Karpas-422 (cell line): ENCODE measurements at regions not wholly inside any gene's neighbourhood (a gene's known extent, or its start where the extent isn't known, plus 50 kb on each side); places are given as distances from the start of the nearest gene placed in this dataset.

ENCODE experiments used
- DNase-seq: peaks from one replicate; pipeline ENCODE4 v3.0.0-alpha.2; 2015
- H2AFZ ChIP-seq: fragments of 200-600 bp; sonication (generic); 2 replicates; pipeline ENCODE4 v1.6.1; 2014; ENCODE audit warnings: antibody characterized with exemption, low read length, mixed read lengths
- H3K27ac ChIP-seq: fragments of 200-600 bp; sonication (generic); 2 replicates; pipeline ENCODE4 v1.5.1; 2014; ENCODE audit warnings: mild to moderate bottlenecking, low read length, moderate library complexity
- H3K27me3 ChIP-seq: fragments of 200-600 bp; sonication (generic); 2 replicates; pipeline ENCODE4 v1.6.1; 2014; ENCODE audit warnings: low read length, mixed read lengths
- H3K36me3 ChIP-seq: fragments of 200-600 bp; sonication (generic); 2 replicates; pipeline ENCODE4 v1.6.1; 2014; ENCODE audit warnings: low read length, mixed read lengths; ENCODE audit not compliant: insufficient read depth
- H3K4me1 ChIP-seq: fragments of 200-600 bp; sonication (generic); 2 replicates; pipeline ENCODE4 v1.6.1; 2014; ENCODE audit warnings: mild to moderate bottlenecking, low read length, mixed read lengths
- H3K4me2 ChIP-seq: fragments of 200-600 bp; sonication (generic); 2 replicates; pipeline ENCODE4 v1.6.1; 2014; ENCODE audit warnings: low read length, low read depth, mild to moderate bottlenecking; ENCODE audit not compliant: poor library complexity, severe bottlenecking
- H3K4me3 ChIP-seq: fragments of 200-600 bp; sonication (generic); 2 replicates; pipeline ENCODE4 v1.5.1; 2014; ENCODE audit warnings: mild to moderate bottlenecking, antibody characterized with exemption, low read length, mixed read lengths
- H3K79me2 ChIP-seq: fragments of 200-600 bp; sonication (generic); 2 replicates; pipeline ENCODE4 v1.6.1; 2014; ENCODE audit warnings: mild to moderate bottlenecking, low read length, mixed read lengths
- H3K9ac ChIP-seq: fragments of 200-600 bp; sonication (generic); 2 replicates; pipeline ENCODE4 v1.6.0; 2014; ENCODE audit warnings: low read length
- H3K9me2 ChIP-seq: fragments of 200-600 bp; sonication (generic), shearing (Covaris generic); replicated peaks from 2 replicates; pipeline ENCODE4 v1.6.0; 2014; ENCODE audit warnings: mild to moderate bottlenecking, low read length, moderate library complexity; ENCODE audit not compliant: insufficient read depth
- H3K9me3 ChIP-seq: fragments of 300-700, 200-600 bp; sonication (generic); 2 replicates; pipeline ENCODE4 v1.6.1; 2014; ENCODE audit warnings: low read length, mixed read lengths
- H4K20me1 ChIP-seq: fragments of 200-600 bp; sonication (generic); 2 replicates; pipeline ENCODE4 v1.6.1; 2014; ENCODE audit warnings: mild to moderate bottlenecking, antibody characterized with exemption, low read length, low read depth; ENCODE audit not compliant: insufficient read depth

DNA sequence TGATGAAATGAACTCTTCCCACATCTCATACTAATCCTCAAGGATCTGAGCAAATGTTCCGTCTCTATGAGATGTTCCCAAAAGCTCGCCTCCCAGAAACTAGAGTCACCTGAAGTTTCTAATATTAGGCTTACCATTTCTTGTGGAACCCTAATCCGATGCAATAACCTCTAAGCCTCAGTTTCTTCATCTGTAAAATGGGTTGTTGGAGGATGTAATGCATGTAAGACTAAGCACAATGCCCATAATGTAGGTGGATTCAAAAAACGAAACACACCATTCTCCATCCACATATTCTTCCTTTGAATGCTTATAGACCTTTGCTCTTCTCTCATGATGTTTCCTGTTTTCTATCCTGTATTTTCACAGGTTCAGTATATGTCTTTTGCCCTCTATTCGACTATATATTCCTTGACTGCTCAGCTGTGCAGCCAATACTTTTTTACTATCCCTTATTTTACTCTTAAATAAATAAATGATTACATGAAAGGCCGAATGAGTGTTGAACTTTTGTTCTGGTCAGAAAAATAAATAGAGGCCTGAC lies 307.3 kb upstream of the G2E3 start:
- no peaks in the 10 kb centered on the region for H3K4me1 ChIP-seq
- no peaks in the 10 kb centered on the region for H3K27me3 ChIP-seq
- H3K4me3 ChIP-seq, result no peak overlapping the region
- H3K36me3 ChIP-seq, result no peaks in the 10 kb centered on the region
- no peak overlapping the region for H3K27ac ChIP-seq
- no peak overlapping the region for H3K4me2 ChIP-seq
- no peak overlapping the region for H3K9ac ChIP-seq
- no peaks in the 10 kb centered on the region for H3K79me2 ChIP-seq
- H3K9me2 ChIP-seq, result no peaks in the 10 kb centered on the region
- DNase-seq, result no peak
- H4K20me1 ChIP-seq, result no peaks in the 10 kb centered on the region
- no peak overlapping the region for H2AFZ ChIP-seq
- H3K9me3 ChIP-seq, result no peaks in the 10 kb centered on the region

DNA sequence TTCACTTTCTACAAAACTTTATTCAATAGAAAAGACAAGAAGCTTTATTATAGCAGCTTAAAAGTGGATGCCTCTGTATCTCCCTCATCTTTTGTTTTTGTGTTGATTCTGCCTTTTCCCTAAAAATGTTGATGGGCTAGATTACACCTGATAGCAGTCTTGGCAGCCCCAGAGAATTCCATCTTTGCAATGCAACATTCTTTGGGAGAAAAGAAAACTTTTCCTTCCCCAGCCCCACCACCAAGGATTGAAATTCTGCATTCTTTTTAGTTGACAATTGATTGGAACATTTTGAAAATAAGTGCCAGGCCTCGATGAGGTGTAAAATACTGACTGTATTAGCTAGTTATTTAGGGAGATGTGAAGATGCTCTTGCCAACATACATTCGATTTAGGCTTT lies 306.8 kb upstream of the G2E3 start:
- H3K27ac ChIP-seq, result no peak overlapping the region
- H3K79me2 ChIP-seq, result no peaks in the 10 kb centered on the region
- no peaks in the 10 kb centered on the region for H3K4me1 ChIP-seq
- no peak overlapping the region for H3K9ac ChIP-seq
- H2AFZ ChIP-seq, result no peak overlapping the region
- no peaks in the 10 kb centered on the region for H3K36me3 ChIP-seq
- H3K4me3 ChIP-seq, result no peak overlapping the region
- no peaks in the 10 kb centered on the region for H3K27me3 ChIP-seq
- H3K9me3 ChIP-seq, result no peaks in the 10 kb centered on the region
- no peaks in the 10 kb centered on the region for H3K9me2 ChIP-seq
- no peak overlapping the region for H3K4me2 ChIP-seq
- no peaks in the 10 kb centered on the region for H4K20me1 ChIP-seq
- no peak for DNase-seq

DNA sequence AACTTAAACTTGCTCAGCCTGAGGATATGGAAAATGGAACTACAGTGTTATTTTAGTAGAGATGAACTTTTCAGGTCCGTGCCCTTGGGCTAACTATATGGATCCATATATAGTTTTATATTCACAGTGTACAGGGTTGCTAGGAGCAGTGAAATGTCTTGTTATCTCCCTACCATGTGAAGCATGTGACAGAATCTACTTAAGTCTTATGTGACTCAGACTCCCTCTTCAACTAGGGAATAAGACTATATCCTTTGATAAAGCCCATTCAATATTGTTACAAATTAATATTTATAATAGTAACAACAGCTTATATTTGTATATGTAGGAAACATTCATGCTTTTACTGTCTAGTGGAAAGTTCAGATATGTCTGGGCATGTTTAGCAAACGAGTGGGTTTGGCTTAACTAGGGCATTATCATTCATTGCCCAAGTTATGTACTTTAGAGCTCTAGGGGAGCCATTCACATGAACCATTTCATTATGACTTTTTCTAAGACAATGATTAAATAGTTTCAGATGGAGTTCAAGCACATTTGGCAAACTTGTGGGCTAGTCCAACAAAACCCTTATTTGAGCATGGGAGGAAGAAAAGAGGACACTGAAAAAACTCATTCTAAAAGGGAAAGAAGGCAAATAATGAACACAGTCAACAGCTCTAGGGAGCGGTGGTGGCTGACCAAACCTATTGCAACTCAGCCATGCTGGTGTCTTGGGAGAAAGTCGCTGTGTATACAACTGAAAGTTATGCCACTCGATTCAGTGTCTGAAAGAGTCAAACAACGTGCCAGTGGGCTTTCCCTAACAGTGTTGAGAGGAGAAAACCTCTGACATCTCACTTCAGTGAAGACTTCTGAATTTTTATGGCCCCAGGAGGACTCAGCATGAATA lies 305.9 kb upstream of the G2E3 start:
- H3K27me3 ChIP-seq, result no peaks in the 10 kb centered on the region
- no peak overlapping the region for H2AFZ ChIP-seq
- H3K4me1 ChIP-seq, result no peaks in the 10 kb centered on the region
- no peak overlapping the region for H3K27ac ChIP-seq
- no peaks in the 10 kb centered on the region for H3K9me2 ChIP-seq
- no peaks in the 10 kb centered on the region for H3K36me3 ChIP-seq
- H3K9ac ChIP-seq, result no peak overlapping the region
- no peak overlapping the region for H3K4me3 ChIP-seq
- no peaks in the 10 kb centered on the region for H3K79me2 ChIP-seq
- H3K9me3 ChIP-seq, result no peaks in the 10 kb centered on the region
- H3K4me2 ChIP-seq, result no peak overlapping the region
- no peaks in the 10 kb centered on the region for H4K20me1 ChIP-seq
- DNase-seq, result no peak

- no peaks in the 10 kb centered on the region for H3K9me2 ChIP-seq
- H3K9ac ChIP-seq, result no peak overlapping the region
- H3K9me3 ChIP-seq, result no peaks in the 10 kb centered on the region
- H3K27ac ChIP-seq, result no peak overlapping the region
- no peaks in the 10 kb centered on the region for H3K36me3 ChIP-seq
- H3K27me3 ChIP-seq, result no peaks in the 10 kb centered on the region
- no peak for DNase-seq
- no peak overlapping the region for H2AFZ ChIP-seq
- no peaks in the 10 kb centered on the region for H3K79me2 ChIP-seq
- H3K4me2 ChIP-seq, result no peak overlapping the region
- H4K20me1 ChIP-seq, result no peaks in the 10 kb centered on the region
- no peak overlapping the region for H3K4me3 ChIP-seq
- no peaks in the 10 kb centered on the region for H3K4me1 ChIP-seq
These were observed 302.3 kb upstream of the G2E3 start for GRCh38 chr14:30256627-30257026.

- no peak for DNase-seq
- H4K20me1 ChIP-seq, result no peaks in the 10 kb centered on the region
- H3K79me2 ChIP-seq, result no peaks in the 10 kb centered on the region
- no peaks in the 10 kb centered on the region for H3K27me3 ChIP-seq
- no peak overlapping the region for H3K27ac ChIP-seq
- H3K9ac ChIP-seq, result no peak overlapping the region
- no peak overlapping the region for H2AFZ ChIP-seq
- no peaks in the 10 kb centered on the region for H3K4me1 ChIP-seq
- no peaks in the 10 kb centered on the region for H3K9me2 ChIP-seq
- no peak overlapping the region for H3K4me2 ChIP-seq
- H3K36me3 ChIP-seq, result no peaks in the 10 kb centered on the region
- no peak overlapping the region for H3K4me3 ChIP-seq
- H3K9me3 ChIP-seq, result no peaks in the 10 kb centered on the region
These were observed 300.9 kb upstream of the G2E3 start for GRCh38 chr14:30257946-30258661.

DNA sequence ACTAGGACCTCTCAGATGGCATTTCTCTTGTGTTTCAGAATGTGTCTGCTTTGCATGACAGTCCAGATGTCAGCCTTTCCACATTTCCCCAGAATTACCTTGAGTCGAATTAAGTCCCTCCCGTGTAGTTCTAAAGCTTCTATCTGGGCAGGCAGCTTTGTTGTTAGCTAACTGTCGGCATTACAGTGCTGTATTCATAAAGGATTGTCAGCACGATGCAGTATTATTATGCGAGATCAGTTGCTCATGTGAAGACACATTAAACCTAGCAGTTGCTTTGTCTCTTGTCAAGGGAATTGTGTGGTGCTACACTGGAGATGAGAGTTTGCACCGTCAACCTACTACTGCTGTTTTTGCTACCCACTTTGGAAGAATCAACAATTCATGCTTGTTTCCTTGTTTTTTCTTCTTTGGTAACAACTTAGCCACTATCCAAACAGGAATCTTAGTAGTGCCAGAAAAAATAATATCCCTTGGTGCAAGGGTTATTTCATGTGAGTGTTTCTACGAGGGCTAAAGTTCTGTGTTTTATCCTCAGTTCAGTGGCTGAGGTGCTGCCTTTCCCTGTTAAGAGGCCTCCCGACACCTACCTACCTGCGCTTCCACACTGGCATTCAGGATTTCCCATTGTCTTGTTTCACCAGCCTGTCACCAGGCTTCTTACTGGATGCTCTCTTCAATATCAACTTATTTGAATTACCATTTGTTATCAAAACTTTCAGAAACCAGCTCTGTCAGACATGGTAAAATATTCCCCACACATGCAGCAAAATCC lies 297.9 kb upstream of the G2E3 start:
- Histone ChIP-seq H3K9me3 (no peaks in the 10 kb centered on the region), H3K4me1 (no peaks in the 10 kb centered on the region), H2AFZ (no peak overlapping the region), H3K79me2 (no peaks in the 10 kb centered on the region), H3K9me2 (no peaks in the 10 kb centered on the region), H3K4me2 (no peak overlapping the region), H3K4me3 (no peak overlapping the region), H3K27me3 (no peaks in the 10 kb centered on the region), H3K27ac (no peak overlapping the region), H4K20me1 (no peaks in the 10 kb centered on the region), H3K9ac (no peak overlapping the region), H3K36me3 (no peaks in the 10 kb centered on the region)
- no peak for DNase-seq

GRCh38 chr14:30264161-30264560 lies 294.8 kb upstream of the G2E3 start:
- H3K9me3 ChIP-seq, result no peaks in the 10 kb centered on the region
- no peaks in the 10 kb centered on the region for H3K79me2 ChIP-seq
- no peak overlapping the region for H3K4me3 ChIP-seq
- H3K4me2 ChIP-seq, result no peak overlapping the region
- H4K20me1 ChIP-seq, result no peaks in the 10 kb centered on the region
- no peak overlapping the region for H3K9ac ChIP-seq
- no peaks in the 10 kb centered on the region for H3K9me2 ChIP-seq
- H2AFZ ChIP-seq, result no peak overlapping the region
- H3K36me3 ChIP-seq, result no peaks in the 10 kb centered on the region
- H3K27ac ChIP-seq, result no peak overlapping the region
- H3K27me3 ChIP-seq, result no peaks in the 10 kb centered on the region
- no peaks in the 10 kb centered on the region for H3K4me1 ChIP-seq
- no peak for DNase-seq

GRCh38 chr14:30266290-30266689 lies 292.7 kb upstream of the G2E3 start:
- no peaks in the 10 kb centered on the region for H3K9me3 ChIP-seq
- no peak overlapping the region for H3K27ac ChIP-seq
- no peaks in the 10 kb centered on the region for H3K27me3 ChIP-seq
- DNase-seq, result no peak
- no peaks in the 10 kb centered on the region for H3K9me2 ChIP-seq
- H3K36me3 ChIP-seq, result no peaks in the 10 kb centered on the region
- no peaks in the 10 kb centered on the region for H4K20me1 ChIP-seq
- no peak overlapping the region for H3K9ac ChIP-seq
- no peaks in the 10 kb centered on the region for H3K4me1 ChIP-seq
- H3K4me3 ChIP-seq, result no peak overlapping the region
- no peak overlapping the region for H3K4me2 ChIP-seq
- H2AFZ ChIP-seq, result no peak overlapping the region
- no peaks in the 10 kb centered on the region for H3K79me2 ChIP-seq
